ENCODE measurements at regions not wholly inside any gene's neighbourhood (a gene's known extent, or its start where the extent isn't known, plus 50 kb on each side); places are given as distances from the start of the nearest gene placed in this dataset.

GRCh38 chr3:115518100-115518852, 105.0 kb upstream of the GAP43 start:
- Histone ChIP-seq H3K56ac (ENCODE audit: extremely low read depth, insufficient read depth, low read length) (no peak overlapping the region), H2BK5ac (ENCODE audit: low read depth, low read length, poor library complexity, severe bottlenecking) (no peak overlapping the region), H3K27ac (ENCODE audit: insufficient read depth, low read length) (no peak overlapping the region), H3K14ac (replicated peaks; ENCODE audit: low read depth, low read length) (no peak overlapping the region), H2BK120ac (ENCODE audit: low read depth, low read length) (no peak overlapping the region), H3K4me3 (ENCODE audit: insufficient read depth, low read depth, low read length) (no peak overlapping the region), H3K4ac (ENCODE audit: low read depth, low read length) (no peak overlapping the region), H4K5ac (ENCODE audit: low read depth, low read length) (no peak overlapping the region), H4K20me1 (ENCODE audit: insufficient read depth, low read length) (no peaks in the 10 kb centered on the region), H2BK15ac (ENCODE audit: low read depth, low read length) (no peak overlapping the region), H4K91ac (ENCODE audit: insufficient read depth, low read depth, low read length) (no peak overlapping the region), H4K8ac (ENCODE audit: low read depth in 2 of 2, low read length in 2 of 2) (no peak overlapping the region), H3K4me1 (ENCODE audit: control insufficient read depth, insufficient read depth, low read length) (peaks cover 2% of the 10 kb centered on the region; the same call in 1 of the 2 replicates), H3K79me1 (ENCODE audit: low read depth in 1 of 2, low read length in 2 of 2) (no peaks in the 10 kb centered on the region), H2BK20ac (ENCODE audit: low read depth, low read length) (no peak overlapping the region), H3K23ac (ENCODE audit: low read depth, low read length) (no peak overlapping the region), H3K9ac (ENCODE audit: low read depth, low read length) (no peak overlapping the region), H2AK9ac (replicated peaks; ENCODE audit: low read depth, low read length, poor library complexity) (no peak overlapping the region), H3K9me1 (ENCODE audit: insufficient read depth, low read length) (no peaks in the 10 kb centered on the region), H2AK5ac (ENCODE audit: low read depth, low read length) (no peak overlapping the region), H3K4me2 (ENCODE audit: low read depth, low read length) (no peak overlapping the region), H2AFZ (replicated peaks; ENCODE audit: low read length, poor library complexity) (no peak overlapping the region), H3K9me3 (ENCODE audit: control insufficient read depth, insufficient read depth, low read length) (no peaks in the 10 kb centered on the region), H3K36me3 (ENCODE audit: control insufficient read depth, insufficient read depth, low read length) (no peaks in the 10 kb centered on the region), H3K27me3 (ENCODE audit: control insufficient read depth, insufficient read depth, low read length) (no peaks in the 10 kb centered on the region), H3K18ac (ENCODE audit: low read depth, low read length) (no peak overlapping the region)
- peak; percentile 79 for DNase-seq
- intact Hi-C loops (cut with micrococcal nuclease): loop anchor here (10.0 kb wide), 1 partner anchor 267 kb away; no protein-coding TSS in a partner anchor
- POLR2A ChIA-PET (ENCODE audit: unreplicated experiment): no interaction called here
- in situ Hi-C loops (cut with MboI; ENCODE audit: low sequenced_read_pairs): no loop called here
- no TSS peak for BruUV-seq (replicated peaks)
- peak; percentile 83 for ATAC-seq (ENCODE audit: low read depth)
- no peak for TF ChIP-seq CTCF (conservative IDR thresholded peaks at IDR 0.05; ENCODE audit: low read depth, low read length)
- TF ChIP-seq RAD21 (IDR thresholded peaks at IDR 0.05; ENCODE audit: low read length): no peak
- no peak for TF ChIP-seq CEBPB (IDR thresholded peaks at IDR 0.05; ENCODE audit: low read depth, low read length)
- TF ChIP-seq CHD1 (IDR thresholded peaks at IDR 0.05; ENCODE audit: low read depth, low read length): no peak
- TF ChIP-seq FOS (IDR thresholded peaks at IDR 0.05; ENCODE audit: low read depth, low read length): no peak
- TF ChIP-seq RFX5 (IDR thresholded peaks at IDR 0.05; ENCODE audit: low read depth, low read length): no peak
- no peak for TF ChIP-seq MXI1 (IDR thresholded peaks at IDR 0.05; ENCODE audit: borderline replicate concordance, low read depth, low read length)
- no peak for TF ChIP-seq MAZ (IDR thresholded peaks at IDR 0.05; ENCODE audit: borderline replicate concordance, low read depth, low read length)
- TF ChIP-seq POLR2A (IDR thresholded peaks at IDR 0.05; ENCODE audit: low read depth, low read length): no peak
- TF ChIP-seq ELK1 (IDR thresholded peaks at IDR 0.05; ENCODE audit: borderline replicate concordance, low read depth, low read length): no peak
- TF ChIP-seq USF2 (IDR thresholded peaks at IDR 0.05; ENCODE audit: low read depth, low read length): no peak
- TF ChIP-seq BHLHE40 (IDR thresholded peaks at IDR 0.05; ENCODE audit: low read depth, low read length): no peak
- no peak for TF ChIP-seq MAFK (IDR thresholded peaks at IDR 0.05; ENCODE audit: low read depth, low read length)
- no peak for TF ChIP-seq SMC3 (IDR thresholded peaks at IDR 0.05; ENCODE audit: low read depth, low read length)
- TF ChIP-seq NFE2L2 (IDR thresholded peaks at IDR 0.05; ENCODE audit: low read depth, low read length): no peak
- TF ChIP-seq RCOR1 (IDR thresholded peaks at IDR 0.05; ENCODE audit: insufficient replicate concordance, low read length): no peak
- CTCF ChIA-PET: no interaction called here
- no CpG with 5 or more reads among the region's 4 CpGs for WGBS, 2 experiments (ENCODE audit: extremely low coverage in 2 of 2, insufficient read length in 1 of 2)
- dilution Hi-C loops (cut with HindIII; ENCODE audit: low sequenced_read_pairs, unreplicated experiment): no loop called here
